Activated CD8-positive, alpha-beta memory T cell treated with anti-CD3 and anti-CD28 coated beads for 36 hours (primary cell): ENCODE measurements at regions not wholly inside any gene's neighbourhood (a gene's known extent, or its start where the extent isn't known, plus 50 kb on each side); places are given as distances from the start of the nearest gene placed in this dataset.
"Not testable (repeated sequence)": the region's sequence is repeated elsewhere in the genome, so short reads cannot be mapped to it uniquely, and the experiment has no call there.

Experiments used
- CTCF ChIA-PET: fragments of 350-600 bp; sonication (Branson Sonifier 250); formaldehyde crosslinking; loops from one replicate; lab custom pipeline; 2021; ENCODE audit warnings: antibody characterized with exemption; lab: Charles Lee
- POLR2A ChIA-PET: fragments of 350-600 bp; sonication (Branson Sonifier 250); formaldehyde crosslinking; loops from one replicate; lab custom pipeline; 2021; ENCODE audit warnings: antibody characterized with exemption; lab: Charles Lee

GRCh38 chr3:94627689-94628088, 564.8 kb downstream of the NSUN3 start:
- POLR2A ChIA-PET = no interaction called here
- CTCF ChIA-PET = no interaction called here

GRCh38 chr3:94643400-94643799, 580.5 kb downstream of the NSUN3 start:
- POLR2A ChIA-PET = no interaction called here
- CTCF ChIA-PET = no interaction called here

- ChIA-PET CTCF (no interaction called here), POLR2A (no interaction called here)
These were observed 582.9 kb downstream of the NSUN3 start for GRCh38 chr3:94645790-94646189.

- CTCF ChIA-PET = no interaction called here
- POLR2A ChIA-PET = no interaction called here
These were observed 584.3 kb downstream of the NSUN3 start for GRCh38 chr3:94647131-94647530.

GRCh38 chr3:94648270-94649180, 585.7 kb downstream of the NSUN3 start:
- CTCF ChIA-PET, POLR2A ChIA-PET: not testable (repeated sequence)

GRCh38 chr3:94654096-94654495, 591.2 kb downstream of the NSUN3 start:
- ChIA-PET CTCF (no interaction called here), POLR2A (no interaction called here)

GRCh38 chr3:94665922-94666321, 603.1 kb downstream of the NSUN3 start:
- POLR2A ChIA-PET = no interaction called here
- CTCF ChIA-PET = no interaction called here

- CTCF ChIA-PET = no interaction called here
- POLR2A ChIA-PET = no interaction called here
These were observed 608.2 kb downstream of the NSUN3 start for GRCh38 chr3:94671078-94671477.

GRCh38 chr3:94673876-94674275, 611.0 kb downstream of the NSUN3 start:
- CTCF ChIA-PET = no interaction called here

GRCh38 chr3:94686208-94686607, 623.3 kb downstream of the NSUN3 start:
- ChIA-PET POLR2A (no interaction called here), CTCF (no interaction called here)

More at GRCh38 chr3:94673876-94674275, 611.0 kb downstream of the NSUN3 start:
- POLR2A ChIA-PET = no interaction called here

- CTCF ChIA-PET = no interaction called here
- POLR2A ChIA-PET = no interaction called here
These were observed 631.3 kb downstream of the NSUN3 start for GRCh38 chr3:94693997-94694640.

GRCh38 chr3:94694894-94695293, 632.0 kb downstream of the NSUN3 start:
- ChIA-PET CTCF (no interaction called here), POLR2A (no interaction called here)

GRCh38 chr3:94704467-94704866, 641.6 kb downstream of the NSUN3 start:
- ChIA-PET CTCF (no interaction called here), POLR2A (no interaction called here)

GRCh38 chr3:94709249-94709902, 646.5 kb downstream of the NSUN3 start:
- ChIA-PET POLR2A (no interaction called here), CTCF (no interaction called here)

GRCh38 chr3:94714194-94714593, 651.3 kb downstream of the NSUN3 start:
- ChIA-PET POLR2A (no interaction called here), CTCF (interaction anchor here (0.6 kb wide), 1 partner anchor 833 kb away, joined by 3 read pairs; no protein-coding TSS in a partner anchor)

GRCh38 chr3:94716326-94717018, 653.6 kb downstream of the NSUN3 start:
- ChIA-PET CTCF (no interaction called here), POLR2A (no interaction called here)

- CTCF ChIA-PET = no interaction called here
- POLR2A ChIA-PET = no interaction called here
These were observed 671.3 kb downstream of the NSUN3 start for GRCh38 chr3:94734206-94734605.

- CTCF ChIA-PET = no interaction called here
These were observed 672.5 kb downstream of the NSUN3 start for GRCh38 chr3:94735354-94735753.

GRCh38 chr3:94737116-94737515, 674.3 kb downstream of the NSUN3 start:
- CTCF ChIA-PET = no interaction called here

More at GRCh38 chr3:94735354-94735753, 672.5 kb downstream of the NSUN3 start:
- POLR2A ChIA-PET = no interaction called here

GRCh38 chr3:94739420-94739819, 676.6 kb downstream of the NSUN3 start:
- ChIA-PET CTCF (no interaction called here), POLR2A (no interaction called here)

More at GRCh38 chr3:94737116-94737515, 674.3 kb downstream of the NSUN3 start:
- POLR2A ChIA-PET = no interaction called here
